ENCODE measurements at regions not wholly inside any gene's neighbourhood (a gene's known extent, or its start where the extent isn't known, plus 50 kb on each side); places are given as distances from the start of the nearest gene placed in this dataset.

DNA sequence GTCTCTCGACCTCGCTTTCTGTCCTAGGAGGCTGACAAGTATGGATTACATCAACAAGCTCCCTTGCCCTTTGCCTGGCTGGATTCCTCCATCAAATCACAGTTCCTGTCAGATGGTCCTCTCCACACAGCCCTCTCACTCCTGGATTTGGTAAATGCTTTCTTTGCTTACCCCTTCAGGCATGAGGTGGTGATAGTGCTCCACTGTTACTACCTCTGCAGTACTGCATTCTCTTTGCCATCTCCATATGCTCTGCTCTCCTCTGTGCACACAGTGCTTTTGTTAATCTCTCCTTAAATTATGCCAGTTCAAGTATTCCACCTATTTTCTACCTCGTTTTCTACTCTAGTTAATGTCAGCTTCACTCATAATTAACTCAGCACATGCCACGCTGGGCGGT, 279.2 kb downstream of the DMAC1 start (continued):
- TF ChIP-seq ZNF557 (CRISPR knock-in tag; IDR thresholded peaks at IDR 0.05): no peak
- no peak for TF ChIP-seq ZNF12 (CRISPR knock-in tag; IDR thresholded peaks at IDR 0.05)
- TF ChIP-seq ZNF550 (CRISPR knock-in tag; IDR thresholded peaks at IDR 0.05; ENCODE audit: borderline replicate concordance): no peak
- no peak for TF ChIP-seq ZNF17 (CRISPR knock-in tag; IDR thresholded peaks at IDR 0.05)

DNA sequence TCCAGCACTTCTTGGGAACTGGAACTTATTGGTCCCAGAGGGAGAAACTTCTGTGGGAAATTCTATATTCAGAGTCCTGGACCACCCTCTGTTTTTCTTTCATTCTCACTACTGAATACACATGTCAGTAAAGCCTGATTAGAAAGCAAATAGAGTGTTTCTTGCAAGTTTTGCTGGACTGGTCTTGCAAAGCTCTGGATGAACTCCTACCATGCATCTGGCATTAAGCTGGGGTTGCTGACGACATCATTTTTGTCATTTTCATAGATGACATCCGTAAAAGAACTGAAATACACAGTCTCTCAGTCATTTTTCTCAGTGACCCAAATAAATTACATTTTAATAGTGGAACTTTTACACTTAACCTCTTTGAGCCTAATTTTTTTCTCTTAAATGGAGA, 283.2 kb downstream of the DMAC1 start:
- Histone ChIP-seq H3K36me3 (replicated peaks in 1 of 2; ENCODE audit: control insufficient read depth in 1 of 2, insufficient read depth in 2 of 2, low read length in 2 of 2) (no peaks in the 10 kb centered on the region), H3K79me2 (ENCODE audit: insufficient read depth, low read length) (no peaks in the 10 kb centered on the region), H4K20me1 (ENCODE audit: insufficient read depth, low read length) (no peaks in the 10 kb centered on the region), H2AFZ (ENCODE audit: low read length) (no peak overlapping the region), H3K9ac (ENCODE audit: insufficient read depth, low read depth, low read length) (no peak overlapping the region), H3K4me2 (ENCODE audit: low read depth, low read length) (no peak overlapping the region), H3K4me3 (replicated peaks in 1 of 3; ENCODE audit: insufficient read depth in 1 of 3, low read depth in 2 of 3, low read length in 3 of 3) (no peak overlapping the region), H3K4me1 (ENCODE audit: insufficient read depth, low read length) (no peaks in the 10 kb centered on the region), H3K27me3 (ENCODE audit: control insufficient read depth in 1 of 2, insufficient read depth in 2 of 2, low read length in 2 of 2) (no peaks in the 10 kb centered on the region), H3K27ac (ENCODE audit: extremely low read length, insufficient read depth, low read length) (no peak overlapping the region), H3K9me3 (ENCODE audit: low read length) (no peaks in the 10 kb centered on the region)
- in situ Hi-C loops (cut with HindIII; ENCODE audit: extremely low pct_ligation_motif_present, low pct_unique_long_range_greater_than_20kb): loop anchor here (25.0 kb wide), 1 partner anchor 254 kb away; no protein-coding TSS in a partner anchor
- POLR2A ChIA-PET: no interaction called here
- intact Hi-C loops (cut with micrococcal nuclease; ENCODE audit: unreplicated experiment): no loop called here
- BruUV-seq (replicated peaks): no TSS peak
- ATAC-seq (no peak), DNase-seq (ENCODE audit: low spot score) (no peak), FAIRE-seq (no peak)
- 0% methylated on average over 2 of the region's 2 CpGs for WGBS (ENCODE audit: low lambda C conversion rate)
- TF ChIP-seq, protein P1, sequence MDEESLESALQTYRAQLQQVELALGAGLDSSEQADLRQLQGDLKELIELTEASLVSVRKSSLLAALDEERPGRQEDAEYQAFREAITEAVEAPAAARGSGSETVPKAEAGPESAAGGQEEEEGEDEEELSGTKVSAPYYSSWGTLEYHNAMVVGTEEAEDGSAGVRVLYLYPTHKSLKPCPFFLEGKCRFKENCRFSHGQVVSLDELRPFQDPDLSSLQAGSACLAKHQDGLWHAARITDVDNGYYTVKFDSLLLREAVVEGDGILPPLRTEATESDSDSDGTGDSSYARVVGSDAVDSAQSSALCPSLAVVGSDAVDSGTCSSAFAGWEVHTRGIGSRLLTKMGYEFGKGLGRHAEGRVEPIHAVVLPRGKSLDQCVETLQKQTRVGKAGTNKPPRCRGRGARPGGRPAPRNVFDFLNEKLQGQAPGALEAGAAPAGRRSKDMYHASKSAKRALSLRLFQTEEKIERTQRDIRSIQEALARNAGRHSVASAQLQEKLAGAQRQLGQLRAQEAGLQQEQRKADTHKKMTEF (CRISPR knock-in tag; IDR thresholded peaks at IDR 0.05): no peak
- TF ChIP-seq, protein P2, sequence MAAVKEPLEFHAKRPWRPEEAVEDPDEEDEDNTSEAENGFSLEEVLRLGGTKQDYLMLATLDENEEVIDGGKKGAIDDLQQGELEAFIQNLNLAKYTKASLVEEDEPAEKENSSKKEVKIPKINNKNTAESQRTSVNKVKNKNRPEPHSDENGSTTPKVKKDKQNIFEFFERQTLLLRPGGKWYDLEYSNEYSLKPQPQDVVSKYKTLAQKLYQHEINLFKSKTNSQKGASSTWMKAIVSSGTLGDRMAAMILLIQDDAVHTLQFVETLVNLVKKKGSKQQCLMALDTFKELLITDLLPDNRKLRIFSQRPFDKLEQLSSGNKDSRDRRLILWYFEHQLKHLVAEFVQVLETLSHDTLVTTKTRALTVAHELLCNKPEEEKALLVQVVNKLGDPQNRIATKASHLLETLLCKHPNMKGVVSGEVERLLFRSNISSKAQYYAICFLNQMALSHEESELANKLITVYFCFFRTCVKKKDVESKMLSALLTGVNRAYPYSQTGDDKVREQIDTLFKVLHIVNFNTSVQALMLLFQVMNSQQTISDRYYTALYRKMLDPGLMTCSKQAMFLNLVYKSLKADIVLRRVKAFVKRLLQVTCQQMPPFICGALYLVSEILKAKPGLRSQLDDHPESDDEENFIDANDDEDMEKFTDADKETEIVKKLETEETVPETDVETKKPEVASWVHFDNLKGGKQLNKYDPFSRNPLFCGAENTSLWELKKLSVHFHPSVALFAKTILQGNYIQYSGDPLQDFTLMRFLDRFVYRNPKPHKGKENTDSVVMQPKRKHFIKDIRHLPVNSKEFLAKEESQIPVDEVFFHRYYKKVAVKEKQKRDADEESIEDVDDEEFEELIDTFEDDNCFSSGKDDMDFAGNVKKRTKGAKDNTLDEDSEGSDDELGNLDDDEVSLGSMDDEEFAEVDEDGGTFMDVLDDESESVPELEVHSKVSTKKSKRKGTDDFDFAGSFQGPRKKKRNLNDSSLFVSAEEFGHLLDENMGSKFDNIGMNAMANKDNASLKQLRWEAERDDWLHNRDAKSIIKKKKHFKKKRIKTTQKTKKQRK (IDR thresholded peaks at IDR 0.05; ENCODE audit: low read length): no peak
- TF ChIP-seq ISL2 (CRISPR knock-in tag; IDR thresholded peaks at IDR 0.05): no peak
- TF ChIP-seq PTBP1 (IDR thresholded peaks at IDR 0.05; ENCODE audit: low read depth, low read length, poor library complexity, severe bottlenecking): no peak
- no peak for TF ChIP-seq ZNF121 (CRISPR knock-in tag; IDR thresholded peaks at IDR 0.05)
- TF ChIP-seq ZNF782 (CRISPR knock-in tag; IDR thresholded peaks at IDR 0.05; ENCODE audit: borderline replicate concordance): no peak
- TF ChIP-seq SOX5 (CRISPR knock-in tag; IDR thresholded peaks at IDR 0.05; ENCODE audit: borderline replicate concordance): no peak
- TF ChIP-seq RCOR2 (CRISPR knock-in tag; IDR thresholded peaks at IDR 0.05): no peak
- CTCF ChIA-PET (ENCODE audit: low intra/inter-chr PET ratio, low total read pairs): no interaction called here

All from HepG2 (cell line).